ENCODE measurements at regions not wholly inside any gene's neighbourhood (a gene's known extent, or its start where the extent isn't known, plus 50 kb on each side); places are given as distances from the start of the nearest gene placed in this dataset.

DNA sequence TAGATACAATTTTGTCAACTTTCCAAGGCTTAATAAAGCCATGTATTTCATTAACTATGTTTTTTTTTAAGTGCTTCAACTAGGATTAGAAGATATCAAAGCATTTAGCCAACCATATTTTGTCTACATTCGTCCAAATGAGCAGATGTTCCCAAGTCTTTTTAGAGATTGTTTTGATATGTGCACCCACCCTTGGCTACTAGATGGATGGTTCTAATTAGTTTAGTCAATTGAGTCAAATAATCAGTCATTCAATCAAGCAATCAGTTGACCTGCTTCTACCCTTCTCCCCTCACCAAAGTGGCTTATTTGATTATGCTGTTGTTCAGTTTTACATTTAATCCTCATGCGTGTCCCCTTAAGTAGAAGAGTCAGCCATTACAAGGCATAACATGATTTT lies 319.5 kb upstream of the TNC start:
- TF ChIP-seq ZKSCAN1 (IDR thresholded peaks at IDR 0.05; ENCODE audit: low read length) (no peak), POLR2A (IDR thresholded peaks at IDR 0.05; ENCODE audit: insufficient read depth in 1 of 2, low read depth in 2 of 2, low read length in 2 of 2) (no peak)
- TF ChIP-seq, protein P1, sequence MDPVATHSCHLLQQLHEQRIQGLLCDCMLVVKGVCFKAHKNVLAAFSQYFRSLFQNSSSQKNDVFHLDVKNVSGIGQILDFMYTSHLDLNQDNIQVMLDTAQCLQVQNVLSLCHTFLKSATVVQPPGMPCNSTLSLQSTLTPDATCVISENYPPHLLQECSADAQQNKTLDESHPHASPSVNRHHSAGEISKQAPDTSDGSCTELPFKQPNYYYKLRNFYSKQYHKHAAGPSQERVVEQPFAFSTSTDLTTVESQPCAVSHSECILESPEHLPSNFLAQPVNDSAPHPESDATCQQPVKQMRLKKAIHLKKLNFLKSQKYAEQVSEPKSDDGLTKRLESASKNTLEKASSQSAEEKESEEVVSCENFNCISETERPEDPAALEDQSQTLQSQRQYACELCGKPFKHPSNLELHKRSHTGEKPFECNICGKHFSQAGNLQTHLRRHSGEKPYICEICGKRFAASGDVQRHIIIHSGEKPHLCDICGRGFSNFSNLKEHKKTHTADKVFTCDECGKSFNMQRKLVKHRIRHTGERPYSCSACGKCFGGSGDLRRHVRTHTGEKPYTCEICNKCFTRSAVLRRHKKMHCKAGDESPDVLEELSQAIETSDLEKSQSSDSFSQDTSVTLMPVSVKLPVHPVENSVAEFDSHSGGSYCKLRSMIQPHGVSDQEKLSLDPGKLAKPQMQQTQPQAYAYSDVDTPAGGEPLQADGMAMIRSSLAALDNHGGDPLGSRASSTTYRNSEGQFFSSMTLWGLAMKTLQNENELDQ (CRISPR knock-in tag; IDR thresholded peaks at IDR 0.05; ENCODE audit: borderline replicate concordance) = no peak
